ENCODE measurements at regions not wholly inside any gene's neighbourhood (a gene's known extent, or its start where the extent isn't known, plus 50 kb on each side); places are given as distances from the start of the nearest gene placed in this dataset.

GRCh38 chr22:49689255-49689770 lies 138.4 kb downstream of the BRD1 start:
- TF ChIP-seq POLR2AphosphoS5 (IDR thresholded peaks at IDR 0.05; ENCODE audit: low read depth) = no peak
- no peak for TF ChIP-seq CREB1 (CRISPR knock-in tag; IDR thresholded peaks at IDR 0.05; ENCODE audit: low read depth)
- no peak for TF ChIP-seq CTCF (conservative IDR thresholded peaks at IDR 0.05; ENCODE audit: low read depth in 2 of 2)
- TF ChIP-seq EZH2phosphoT487 (IDR thresholded peaks at IDR 0.05; ENCODE audit: unreplicated experiment) = no peak
- no peak for TF ChIP-seq REST (IDR thresholded peaks at IDR 0.05; ENCODE audit: unreplicated experiment)
- TF ChIP-seq, protein P1, sequence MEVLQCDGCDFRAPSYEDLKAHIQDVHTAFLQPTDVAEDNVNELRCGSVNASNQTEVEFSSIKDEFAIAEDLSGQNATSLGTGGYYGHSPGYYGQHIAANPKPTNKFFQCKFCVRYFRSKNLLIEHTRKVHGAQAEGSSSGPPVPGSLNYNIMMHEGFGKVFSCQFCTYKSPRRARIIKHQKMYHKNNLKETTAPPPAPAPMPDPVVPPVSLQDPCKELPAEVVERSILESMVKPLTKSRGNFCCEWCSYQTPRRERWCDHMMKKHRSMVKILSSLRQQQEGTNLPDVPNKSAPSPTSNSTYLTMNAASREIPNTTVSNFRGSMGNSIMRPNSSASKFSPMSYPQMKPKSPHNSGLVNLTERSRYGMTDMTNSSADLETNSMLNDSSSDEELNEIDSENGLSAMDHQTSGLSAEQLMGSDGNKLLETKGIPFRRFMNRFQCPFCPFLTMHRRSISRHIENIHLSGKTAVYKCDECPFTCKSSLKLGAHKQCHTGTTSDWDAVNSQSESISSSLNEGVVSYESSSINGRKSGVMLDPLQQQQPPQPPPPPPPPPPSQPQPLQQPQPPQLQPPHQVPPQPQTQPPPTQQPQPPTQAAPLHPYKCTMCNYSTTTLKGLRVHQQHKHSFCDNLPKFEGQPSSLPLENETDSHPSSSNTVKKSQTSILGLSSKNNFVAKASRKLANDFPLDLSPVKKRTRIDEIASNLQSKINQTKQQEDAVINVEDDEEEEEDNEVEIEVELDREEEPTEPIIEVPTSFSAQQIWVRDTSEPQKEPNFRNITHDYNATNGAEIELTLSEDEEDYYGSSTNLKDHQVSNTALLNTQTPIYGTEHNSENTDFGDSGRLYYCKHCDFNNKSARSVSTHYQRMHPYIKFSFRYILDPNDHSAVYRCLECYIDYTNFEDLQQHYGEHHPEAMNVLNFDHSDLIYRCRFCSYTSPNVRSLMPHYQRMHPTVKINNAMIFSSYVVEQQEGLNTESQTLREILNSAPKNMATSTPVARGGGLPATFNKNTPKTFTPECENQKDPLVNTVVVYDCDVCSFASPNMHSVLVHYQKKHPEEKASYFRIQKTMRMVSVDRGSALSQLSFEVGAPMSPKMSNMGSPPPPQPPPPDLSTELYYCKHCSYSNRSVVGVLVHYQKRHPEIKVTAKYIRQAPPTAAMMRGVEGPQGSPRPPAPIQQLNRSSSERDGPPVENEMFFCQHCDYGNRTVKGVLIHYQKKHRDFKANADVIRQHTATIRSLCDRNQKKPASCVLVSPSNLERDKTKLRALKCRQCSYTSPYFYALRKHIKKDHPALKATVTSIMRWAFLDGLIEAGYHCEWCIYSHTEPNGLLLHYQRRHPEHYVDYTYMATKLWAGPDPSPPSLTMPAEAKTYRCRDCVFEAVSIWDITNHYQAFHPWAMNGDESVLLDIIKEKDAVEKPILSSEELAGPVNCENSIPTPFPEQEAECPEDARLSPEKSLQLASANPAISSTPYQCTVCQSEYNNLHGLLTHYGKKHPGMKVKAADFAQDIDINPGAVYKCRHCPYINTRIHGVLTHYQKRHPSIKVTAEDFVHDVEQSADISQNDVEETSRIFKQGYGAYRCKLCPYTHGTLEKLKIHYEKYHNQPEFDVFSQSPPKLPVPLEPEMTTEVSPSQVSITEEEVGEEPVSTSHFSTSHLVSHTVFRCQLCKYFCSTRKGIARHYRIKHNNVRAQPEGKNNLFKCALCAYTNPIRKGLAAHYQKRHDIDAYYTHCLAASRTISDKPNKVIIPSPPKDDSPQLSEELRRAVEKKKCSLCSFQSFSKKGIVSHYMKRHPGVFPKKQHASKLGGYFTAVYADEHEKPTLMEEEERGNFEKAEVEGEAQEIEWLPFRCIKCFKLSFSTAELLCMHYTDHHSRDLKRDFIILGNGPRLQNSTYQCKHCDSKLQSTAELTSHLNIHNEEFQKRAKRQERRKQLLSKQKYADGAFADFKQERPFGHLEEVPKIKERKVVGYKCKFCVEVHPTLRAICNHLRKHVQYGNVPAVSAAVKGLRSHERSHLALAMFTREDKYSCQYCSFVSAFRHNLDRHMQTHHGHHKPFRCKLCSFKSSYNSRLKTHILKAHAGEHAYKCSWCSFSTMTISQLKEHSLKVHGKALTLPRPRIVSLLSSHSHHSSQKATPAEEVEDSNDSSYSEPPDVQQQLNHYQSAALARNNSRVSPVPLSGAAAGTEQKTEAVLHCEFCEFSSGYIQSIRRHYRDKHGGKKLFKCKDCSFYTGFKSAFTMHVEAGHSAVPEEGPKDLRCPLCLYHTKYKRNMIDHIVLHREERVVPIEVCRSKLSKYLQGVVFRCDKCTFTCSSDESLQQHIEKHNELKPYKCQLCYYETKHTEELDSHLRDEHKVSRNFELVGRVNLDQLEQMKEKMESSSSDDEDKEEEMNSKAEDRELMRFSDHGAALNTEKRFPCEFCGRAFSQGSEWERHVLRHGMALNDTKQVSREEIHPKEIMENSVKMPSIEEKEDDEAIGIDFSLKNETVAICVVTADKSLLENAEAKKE (CRISPR knock-in tag; IDR thresholded peaks at IDR 0.05) = no peak
- TF ChIP-seq JUNB (IDR thresholded peaks at IDR 0.05; ENCODE audit: unreplicated experiment) = no peak

All from GM23338 (cell line).